Left ventricle myocardium superior (tissue), 1 donor: ENCODE measurements at regions not wholly inside any gene's neighbourhood (a gene's known extent, or its start where the extent isn't known, plus 50 kb on each side); places are given as distances from the start of the nearest gene placed in this dataset.
"Not testable (repeated sequence)": the region's sequence is repeated elsewhere in the genome, so short reads cannot be mapped to it uniquely, and the experiment has no call there.

Experiments used
- ATAC-seq: fragments of 200-7000 bp; cut with Tn5 transposase; one replicate; pipeline ENCODE4 v1.9.1; 2020; ENCODE audit warnings: mild to moderate bottlenecking, moderate library complexity
- DNase-seq: peaks from one replicate; pipeline ENCODE4 v3.0.0-alpha.2; 2020
- intact Hi-C: fragments of 100-400 bp; cut with micrococcal nuclease; formaldehyde crosslinking; loops from one replicate; pipeline ENCODE4 v1.11.0; 2022
- donor health status: DM: no; HTN: yes; CAD: no; lungs with severe emphysema.

DNA sequence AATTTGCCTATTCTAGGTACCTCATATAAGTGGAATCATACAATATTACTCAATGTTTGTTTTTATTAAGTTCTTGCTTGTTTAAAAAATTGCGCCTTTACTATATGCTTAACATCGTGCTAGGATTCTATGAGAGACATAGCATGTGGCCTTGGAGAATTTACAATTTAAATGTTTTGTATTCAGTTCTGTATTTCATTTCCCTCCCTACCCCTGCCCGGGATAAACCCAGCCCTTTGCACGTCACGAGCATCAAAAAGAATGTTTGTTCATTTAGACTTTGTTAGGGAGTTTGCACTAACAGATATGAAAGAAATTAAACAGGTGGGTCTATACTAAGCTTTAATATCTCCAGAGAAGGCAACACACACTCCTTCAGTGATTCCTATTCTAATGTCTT lies 75.7 kb downstream of the C18orf54 start:
- ATAC-seq (no peak), DNase-seq (no peak)
- intact Hi-C loops = no loop called here

DNA sequence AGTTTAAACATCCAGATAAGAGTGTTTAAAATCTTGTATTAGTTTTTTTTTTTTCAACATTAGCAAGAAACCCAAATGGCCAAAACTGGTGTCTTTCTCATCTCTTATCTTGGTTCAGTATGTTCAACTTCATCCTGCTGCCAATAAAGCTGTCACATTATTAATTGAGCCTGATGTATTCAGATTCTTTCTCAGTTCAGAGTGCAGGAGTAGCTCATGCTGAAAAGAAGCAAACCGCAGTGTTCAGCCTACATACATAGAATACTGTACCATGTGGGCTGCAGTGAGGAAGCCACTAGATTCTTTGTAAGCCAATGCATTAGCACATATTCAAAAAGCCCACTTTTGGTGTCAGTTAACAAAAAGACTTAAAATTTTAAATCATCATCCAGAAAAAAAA lies 76.2 kb downstream of the C18orf54 start:
- intact Hi-C loops = no loop called here
- DNase-seq (no peak), ATAC-seq (no peak)

DNA sequence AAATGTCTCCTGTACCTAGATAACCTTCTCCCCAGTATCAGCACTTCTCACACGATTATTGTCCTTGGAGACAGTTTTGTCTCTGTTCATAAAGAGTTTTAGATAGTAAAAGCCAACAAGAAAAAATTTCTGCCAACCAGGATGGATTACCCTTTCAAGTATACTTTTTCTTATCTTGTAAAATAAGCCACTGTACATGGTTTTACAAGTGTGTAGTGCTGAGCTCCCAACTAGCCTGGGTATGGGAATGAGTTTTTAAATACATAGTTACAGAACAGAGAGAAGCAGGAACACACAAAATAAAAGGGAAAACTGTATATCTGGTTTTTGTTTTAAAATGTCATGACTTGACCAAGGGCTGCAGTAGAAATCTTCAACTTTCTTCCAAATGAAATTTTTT lies 76.7 kb downstream of the C18orf54 start:
- intact Hi-C loops = no loop called here
- DNase-seq = no peak
- ATAC-seq = no peak

DNA sequence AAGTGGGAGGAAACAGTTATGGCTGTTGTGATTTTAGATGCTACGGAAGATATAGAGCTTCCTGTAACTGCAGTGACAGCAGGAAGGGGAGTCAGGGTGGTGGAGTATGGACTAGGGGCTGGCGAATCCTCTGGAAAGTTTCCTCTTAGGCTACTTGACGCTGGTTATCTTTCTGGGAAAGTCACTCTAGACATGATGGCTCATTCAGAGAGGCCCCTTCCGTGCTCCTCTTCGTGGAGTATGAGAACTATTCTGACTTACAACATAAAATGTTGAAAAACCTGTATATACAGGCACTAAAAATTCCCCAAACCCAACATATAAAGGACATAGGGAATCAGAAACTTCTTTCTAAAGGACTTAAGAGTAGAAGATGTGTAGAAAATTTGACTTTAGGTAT lies 78.8 kb downstream of the C18orf54 start:
- DNase-seq = no peak

DNA sequence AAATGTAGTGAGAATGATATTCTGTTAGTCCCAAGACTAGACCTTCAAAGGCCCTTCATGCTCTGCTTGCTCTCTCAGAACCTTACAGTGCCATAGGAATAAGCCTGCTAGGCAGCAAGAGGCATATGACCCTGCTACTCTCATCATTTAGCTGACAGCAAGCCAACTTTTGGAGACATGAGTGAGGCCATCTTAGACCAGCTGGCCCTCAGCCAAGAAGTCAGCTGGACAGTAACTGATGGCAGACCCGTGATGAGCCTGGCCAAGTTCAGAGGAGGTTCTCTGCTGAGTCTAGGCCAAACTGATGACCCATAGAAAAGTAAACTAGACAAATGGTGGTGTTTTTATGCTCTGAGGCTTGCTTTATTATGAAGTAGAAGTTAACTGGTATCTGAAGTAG lies 82.6 kb downstream of the C18orf54 start:
- ATAC-seq = no peak
- intact Hi-C loops = no loop called here
- no peak for DNase-seq

More for the DNA sequence above, 78.8 kb downstream of the C18orf54 start:
- intact Hi-C loops = no loop called here
- ATAC-seq = no peak

DNA sequence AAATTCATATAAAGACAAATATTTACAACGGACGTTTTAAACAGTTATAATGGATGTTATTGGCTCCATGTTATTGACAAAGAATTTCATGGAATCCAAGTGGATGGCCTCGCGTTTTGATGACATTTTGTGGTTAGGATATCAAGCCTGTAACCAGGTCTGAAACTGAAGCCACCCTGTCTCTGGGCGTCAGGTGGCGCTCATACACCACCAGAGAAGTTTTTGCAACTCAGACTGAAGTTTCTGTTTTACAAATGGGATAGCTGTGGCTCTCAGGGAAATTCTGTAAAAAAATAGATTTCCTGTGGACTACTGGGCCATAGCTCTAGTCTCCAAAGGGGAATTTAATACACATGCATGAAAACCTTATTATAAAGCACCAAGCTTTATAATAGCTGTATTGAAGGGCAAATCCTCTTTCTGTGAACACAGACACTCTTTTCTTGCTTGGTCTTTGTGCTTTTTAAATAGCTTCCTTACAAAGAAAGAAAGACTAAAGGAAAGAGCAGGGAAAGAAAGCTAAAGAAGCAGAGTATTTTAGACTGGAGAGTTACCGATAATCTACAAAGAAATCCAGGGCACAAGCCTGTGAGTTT lies 86.7 kb downstream of the C18orf54 start:
- ATAC-seq (no peak), DNase-seq (peak; percentile 33)
- intact Hi-C loops = no loop called here

DNA sequence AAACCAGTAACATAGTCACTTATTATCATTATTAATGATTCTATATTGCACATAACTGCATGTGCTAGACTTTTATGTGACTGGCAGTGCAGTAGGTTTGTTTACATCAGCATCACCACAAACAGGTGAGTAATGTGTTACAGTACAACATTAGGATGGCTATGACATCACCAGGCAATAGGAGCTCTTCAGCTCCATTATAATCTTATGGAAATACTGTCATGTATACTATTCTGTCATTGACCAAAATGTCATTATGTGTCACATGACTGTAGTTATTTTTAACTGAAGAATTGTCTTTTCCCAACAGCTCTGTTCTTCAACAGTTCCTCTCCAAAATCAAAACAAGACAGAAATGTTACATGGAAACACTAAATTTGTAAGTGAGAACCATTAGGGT lies 96.3 kb downstream of the C18orf54 start:
- intact Hi-C loops = no loop called here
- ATAC-seq = no peak
- no peak for DNase-seq

DNA sequence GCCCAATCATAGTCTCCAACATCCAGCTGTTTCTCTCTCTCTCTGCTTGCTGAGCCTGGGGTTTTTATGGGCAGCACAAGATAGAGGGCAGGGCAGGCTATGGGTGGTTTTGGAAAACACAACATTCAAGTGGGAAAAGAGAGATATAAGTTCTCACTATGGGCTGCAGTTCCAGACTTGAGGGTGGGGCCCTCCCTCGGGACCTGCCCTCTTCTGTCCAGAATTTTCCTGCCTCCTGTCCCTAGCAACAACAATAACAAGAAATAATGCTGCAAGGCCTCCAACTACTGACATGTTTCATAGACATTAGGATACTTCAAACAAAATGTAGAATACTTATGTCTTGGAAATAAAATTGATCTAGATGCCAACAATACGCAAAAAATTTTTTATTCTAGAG lies 107.8 kb downstream of the C18orf54 start:
- DNase-seq (no peak), ATAC-seq (no peak)
- intact Hi-C loops = no loop called here

DNA sequence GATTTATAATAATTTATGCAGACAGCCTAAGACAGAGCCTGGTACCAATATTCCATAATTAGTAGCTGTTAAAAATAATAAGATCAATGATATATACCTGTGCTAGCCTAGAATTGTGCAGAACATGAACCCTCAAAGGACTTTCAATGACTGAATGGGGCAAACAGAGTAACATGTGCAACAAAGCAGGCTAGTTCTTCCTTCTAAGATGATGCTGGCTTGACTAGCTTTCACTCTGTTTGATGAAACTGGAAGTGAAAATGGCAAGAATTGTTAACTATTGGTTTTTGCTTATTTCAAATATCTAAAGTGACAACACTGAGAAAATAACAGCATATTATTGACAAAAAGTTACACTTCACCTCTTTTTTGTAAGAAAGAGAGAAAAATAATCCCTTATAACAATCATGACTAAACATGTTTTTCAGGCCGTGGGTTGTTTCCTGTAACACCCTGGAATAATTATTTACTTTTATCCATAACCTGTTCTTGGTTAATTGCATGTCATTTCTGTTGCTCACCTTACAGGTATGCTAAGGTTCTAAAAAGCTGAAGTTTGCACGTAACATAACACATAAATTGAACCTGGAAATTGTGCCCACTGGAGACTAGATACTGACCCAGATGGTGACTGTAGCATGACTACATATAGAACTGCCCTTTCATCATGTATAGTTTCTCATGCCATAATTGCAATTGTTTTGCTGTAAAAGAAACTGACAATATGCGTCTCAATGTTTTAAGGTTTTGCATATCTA lies 108.7 kb downstream of the C18orf54 start:
- intact Hi-C loops = no loop called here
- no peak for ATAC-seq
- DNase-seq = no peak

DNA sequence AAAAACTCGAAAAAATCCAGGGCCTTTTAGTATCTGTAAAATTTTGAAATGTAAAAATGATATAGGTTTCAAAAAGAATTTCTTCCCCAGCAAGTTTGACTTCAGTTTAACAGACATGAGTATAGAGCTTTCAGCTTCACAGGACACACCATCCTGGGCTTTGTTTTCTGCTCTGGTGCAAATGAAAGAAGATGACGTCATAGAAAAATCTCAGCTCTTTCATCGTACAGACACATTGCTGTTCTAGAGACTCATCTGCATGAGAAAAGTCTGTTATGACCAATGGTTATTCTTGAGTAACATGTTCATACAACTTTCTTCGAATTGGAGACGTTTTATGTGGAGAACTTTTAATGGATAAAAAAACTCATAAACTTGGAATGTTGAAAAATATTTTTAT lies 111.7 kb upstream of the DYNAP start:
- DNase-seq (no peak), ATAC-seq (no peak)
- intact Hi-C loops = no loop called here

DNA sequence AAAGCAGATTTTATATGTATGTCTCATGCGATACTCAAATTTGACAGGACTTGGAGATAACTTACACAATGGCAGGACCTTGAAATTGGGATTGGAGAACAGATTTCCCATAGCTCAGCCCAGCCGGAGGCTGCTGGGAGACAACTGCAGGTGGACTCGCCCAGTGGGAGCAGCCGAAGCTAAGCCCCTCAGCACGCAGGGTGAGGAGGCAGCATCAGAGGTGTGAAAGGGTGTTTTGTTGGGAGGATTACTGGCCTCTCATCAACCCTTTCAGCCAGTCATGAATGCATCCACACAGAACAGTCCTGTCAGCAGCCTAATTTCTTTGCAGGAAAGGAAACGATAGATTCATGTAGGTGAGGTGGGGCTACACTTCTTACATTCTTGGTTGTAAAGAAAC lies 110.4 kb upstream of the DYNAP start:
- DNase-seq (no peak), ATAC-seq (no peak)
- intact Hi-C loops = no loop called here

DNA sequence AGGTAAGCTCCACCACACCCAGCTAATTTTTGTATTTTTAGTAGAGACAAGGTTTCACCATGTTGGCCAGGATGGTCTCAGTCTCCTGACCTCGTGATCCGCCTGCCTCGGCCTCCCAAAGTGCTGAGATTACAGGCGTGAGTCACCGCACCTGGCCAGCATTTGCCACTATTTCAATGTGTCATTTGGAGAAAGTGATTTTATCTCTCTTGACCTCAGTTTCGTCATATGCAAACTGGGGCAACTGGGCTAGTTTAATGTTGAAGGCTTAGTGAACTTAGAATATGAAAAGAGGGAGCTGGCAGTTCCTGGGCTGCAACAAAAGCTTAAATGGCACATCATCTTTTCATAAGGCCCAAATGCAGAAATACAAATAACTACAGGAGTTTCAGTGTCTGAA lies 88.6 kb upstream of the DYNAP start:
- ATAC-seq, DNase-seq, intact Hi-C loops: not testable (repeated sequence)

DNA sequence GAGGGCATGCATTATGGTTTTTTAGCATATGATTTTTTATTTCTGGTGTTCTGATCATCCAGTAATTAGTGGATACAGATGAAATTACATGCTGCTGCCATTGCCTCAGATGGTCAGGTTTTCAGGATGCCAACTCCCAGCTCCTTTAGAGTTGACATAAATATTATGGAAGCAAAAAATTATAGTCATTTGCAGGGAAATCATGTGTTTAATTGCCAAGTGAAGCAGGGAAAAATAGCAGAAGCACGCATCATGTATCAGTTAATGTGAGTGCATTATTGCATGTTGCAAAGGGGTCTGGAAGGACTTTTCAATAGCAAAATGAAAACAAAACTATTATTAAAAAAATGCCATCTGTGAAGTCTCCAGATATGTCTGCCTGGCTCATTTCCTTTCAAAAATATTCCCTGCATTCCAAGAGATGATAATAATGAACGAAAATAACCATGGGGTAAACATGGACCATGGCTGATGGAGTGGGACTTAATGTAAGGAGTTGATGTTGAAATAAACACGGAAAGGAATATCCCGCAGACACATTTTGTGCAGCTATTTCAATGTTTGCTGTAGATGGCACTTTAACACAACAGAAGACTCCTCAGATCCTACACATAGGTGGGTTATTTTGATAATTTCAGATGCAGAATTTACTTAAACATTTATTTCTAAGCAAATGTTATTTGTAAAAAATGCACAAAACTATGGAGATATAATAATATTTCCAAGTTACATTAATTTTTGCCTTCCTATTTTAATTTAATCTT lies 87.7 kb upstream of the DYNAP start:
- ATAC-seq (no peak), DNase-seq (no peak)
- intact Hi-C loops = no loop called here

DNA sequence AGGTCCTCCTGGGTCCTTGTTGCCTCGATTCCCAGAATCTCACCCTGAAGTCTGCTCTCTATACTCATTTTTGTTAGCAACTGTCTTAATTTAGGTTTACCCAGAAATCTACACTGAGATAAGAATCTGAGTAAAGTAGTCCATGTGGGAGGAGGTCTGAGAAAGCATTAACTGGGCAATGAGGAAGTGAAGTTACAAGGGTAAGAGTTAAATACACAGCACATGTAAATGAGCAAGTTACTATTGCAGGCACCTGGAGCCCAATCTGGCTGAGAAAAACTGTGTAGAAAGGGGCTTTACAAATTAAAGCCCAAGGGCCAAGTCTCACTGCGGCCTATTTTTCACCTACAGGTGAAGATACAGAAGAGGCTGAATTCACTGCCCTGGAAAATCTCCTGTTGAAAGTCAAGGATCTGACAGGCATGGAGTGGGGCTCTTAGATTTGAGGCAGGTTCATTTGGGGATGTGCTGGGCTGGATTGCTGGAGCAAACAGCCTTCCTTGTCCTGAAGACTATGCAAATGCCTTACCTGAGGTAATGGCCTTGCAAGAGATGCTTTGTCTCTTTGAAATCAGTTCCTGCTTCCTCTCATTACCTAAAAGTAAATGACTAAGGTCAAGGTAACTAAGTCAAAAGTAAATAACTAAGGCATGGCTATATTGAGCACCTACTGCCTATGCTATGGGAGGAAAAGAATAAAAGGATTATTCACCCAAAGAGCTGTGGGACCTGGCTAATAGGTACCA lies 84.4 kb upstream of the DYNAP start:
- DNase-seq = no peak
- no peak for ATAC-seq
- intact Hi-C loops = no loop called here

DNA sequence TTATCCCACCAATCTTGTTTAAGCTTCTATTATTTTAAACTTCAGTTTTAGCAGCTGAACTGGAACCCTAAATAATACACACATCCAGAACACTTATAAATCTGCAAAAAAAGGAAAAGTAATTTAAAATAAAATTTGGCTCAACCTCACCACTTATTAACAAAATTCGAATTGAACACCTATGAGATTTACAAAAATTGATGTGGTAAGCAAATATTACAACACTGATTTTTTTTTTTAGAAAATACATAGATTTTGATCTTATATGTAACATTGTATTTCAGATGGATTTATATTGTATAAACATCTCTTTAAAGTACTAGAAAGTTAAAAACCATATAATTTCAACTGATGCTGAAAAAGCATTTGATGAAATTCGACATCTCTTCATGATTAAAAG lies 81.3 kb upstream of the DYNAP start:
- ATAC-seq (no peak), DNase-seq (no peak)
- intact Hi-C loops = no loop called here

DNA sequence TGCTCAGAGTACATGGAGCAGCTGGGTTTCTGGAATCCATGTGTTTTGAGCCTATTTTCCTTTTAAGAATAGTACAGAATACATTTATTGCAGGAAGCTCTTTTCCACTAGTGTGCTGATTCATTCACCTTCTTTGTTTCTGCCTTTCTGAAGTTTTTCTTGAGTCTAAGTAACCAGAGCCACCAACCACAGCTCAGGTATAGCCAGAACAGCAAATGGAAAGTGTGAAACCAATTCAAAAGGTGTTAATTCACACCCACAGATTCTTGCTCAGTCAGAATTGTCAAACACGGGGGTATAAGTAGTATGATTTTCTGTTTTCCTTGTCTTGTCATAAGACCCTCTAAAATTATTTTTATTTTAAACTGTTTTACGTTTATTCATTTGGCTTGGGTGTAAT lies 75.9 kb upstream of the DYNAP start:
- DNase-seq = no peak
- no peak for ATAC-seq
- intact Hi-C loops = no loop called here

DNA sequence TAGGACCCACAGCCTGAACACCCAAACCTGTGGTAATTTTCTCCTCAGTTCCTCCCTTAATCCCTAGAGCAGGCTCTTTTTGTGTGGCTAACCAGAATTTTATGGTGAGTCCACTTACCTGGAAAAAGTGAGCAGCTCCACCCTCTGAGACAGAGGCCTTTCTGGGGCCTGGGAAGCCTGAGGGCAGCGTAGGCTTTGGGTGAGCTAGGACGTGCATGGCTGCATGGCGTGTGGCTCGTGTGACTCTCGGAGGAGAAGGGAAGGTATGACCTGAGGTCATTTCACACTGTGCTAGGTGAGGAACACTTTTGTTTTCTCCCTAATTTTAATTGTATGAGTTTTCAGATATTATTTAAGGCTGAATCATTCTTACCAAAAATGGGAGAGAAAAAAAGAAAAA lies 73.5 kb upstream of the DYNAP start:
- DNase-seq (no peak), ATAC-seq (no peak)
- intact Hi-C loops = no loop called here

DNA sequence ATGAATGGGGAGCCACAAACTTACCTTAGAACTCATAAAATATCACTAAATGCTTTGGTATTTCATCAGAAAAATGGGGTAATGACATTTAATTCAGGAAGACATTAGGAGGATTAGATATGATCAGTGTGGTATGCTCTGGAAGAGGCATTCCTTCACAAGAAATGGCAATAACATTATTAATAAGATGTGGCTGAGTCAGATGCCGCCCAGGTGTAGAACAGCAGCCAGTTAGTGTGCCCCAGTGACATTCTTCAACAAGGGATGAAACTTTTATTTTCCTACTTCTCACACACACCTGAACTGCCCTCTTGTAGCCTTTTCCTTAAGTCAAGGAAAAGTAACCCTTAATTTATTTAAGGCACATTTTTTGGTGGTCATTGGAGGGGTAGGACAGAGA lies 69.2 kb upstream of the DYNAP start:
- intact Hi-C loops = no loop called here
- DNase-seq (no peak), ATAC-seq (no peak)

DNA sequence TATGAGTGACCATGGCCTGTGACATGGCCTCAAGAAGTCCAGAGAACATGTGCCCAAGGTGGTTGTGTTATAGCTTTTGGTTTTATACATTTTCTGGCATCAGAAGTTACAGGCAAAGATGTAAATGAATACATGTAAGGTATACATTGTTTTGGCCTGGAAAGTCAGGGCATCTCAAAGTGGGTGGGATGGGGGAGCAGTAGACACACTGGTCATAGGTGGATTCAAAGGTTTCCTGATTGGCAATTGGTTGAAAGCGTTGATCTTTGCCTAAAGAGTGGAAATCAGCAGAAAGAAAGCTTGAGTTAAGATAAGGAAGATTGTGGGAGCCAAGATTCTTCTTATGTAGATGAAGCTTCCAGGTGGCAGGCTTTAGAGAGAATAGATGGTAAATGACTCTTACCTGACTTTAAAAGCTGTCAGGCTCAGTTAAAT lies 62.1 kb upstream of the DYNAP start:
- no peak for ATAC-seq
- DNase-seq = no peak
- intact Hi-C loops = no loop called here

DNA sequence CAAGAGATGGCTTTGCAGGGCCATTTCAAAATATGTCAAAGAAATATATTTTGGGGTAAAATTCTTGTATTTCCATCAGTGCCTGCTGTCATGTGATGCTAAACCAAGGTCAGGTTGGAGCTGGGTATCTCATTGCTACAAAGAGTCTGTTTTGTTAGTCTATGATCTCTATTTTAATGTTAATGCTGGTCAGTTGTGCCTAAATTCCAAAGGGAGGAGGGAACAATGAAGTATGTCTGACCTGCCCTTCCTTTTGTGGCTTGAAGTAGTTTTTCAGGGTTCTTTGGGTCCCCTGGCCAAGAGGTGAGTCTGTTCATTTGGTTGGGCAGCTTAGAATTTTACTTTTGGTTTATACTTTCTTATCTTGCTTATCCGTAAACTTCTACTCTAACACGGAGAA lies 61.6 kb upstream of the DYNAP start:
- no peak for DNase-seq
- intact Hi-C loops = no loop called here
- no peak for ATAC-seq
